ENCODE measurements at regions not wholly inside any gene's neighbourhood (a gene's known extent, or its start where the extent isn't known, plus 50 kb on each side); places are given as distances from the start of the nearest gene placed in this dataset.

DNA sequence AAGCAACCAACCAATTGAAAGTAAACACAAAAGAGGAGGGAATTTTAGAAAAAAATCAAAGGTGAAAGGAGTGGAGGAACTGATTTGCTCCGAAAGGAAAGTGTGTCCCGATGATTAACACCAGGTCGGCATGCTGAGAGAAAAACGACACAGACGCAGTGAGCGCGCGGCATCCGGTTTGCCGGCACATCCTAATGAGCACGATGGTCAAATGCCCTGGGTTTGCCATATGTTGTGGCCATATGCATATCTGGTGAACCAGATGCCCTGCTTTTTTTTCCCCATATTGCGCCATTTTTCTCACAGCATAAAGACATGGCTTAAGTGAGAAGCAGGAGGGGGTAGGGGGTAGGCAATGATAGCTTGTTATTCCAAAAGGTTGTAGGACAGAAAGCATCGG, 626.7 kb downstream of the BCL11A start:
- Histone ChIP-seq H3K36me3 (ENCODE audit: control insufficient read depth, low read depth, low read length) (no peaks in the 10 kb centered on the region), H3K4me3 (ENCODE audit: low read length) (no peak overlapping the region), H3K27ac (ENCODE audit: low read length) (no peak overlapping the region), H3K9ac (ENCODE audit: low read length) (no peak overlapping the region), H3K4me1 (ENCODE audit: control insufficient read depth, low read depth, low read length) (no peaks in the 10 kb centered on the region), H3K9me3 (ENCODE audit: control insufficient read depth, low read depth, low read length) (no peaks in the 10 kb centered on the region), H3K27me3 (ENCODE audit: control insufficient read depth, insufficient read depth, low read length) (no peaks in the 10 kb centered on the region)

GRCh38 chr2:59925321-59925720, 628.1 kb downstream of the BCL11A start:
- Histone ChIP-seq H3K4me1 (ENCODE audit: control insufficient read depth, low read depth, low read length) (no peaks in the 10 kb centered on the region), H3K9ac (ENCODE audit: low read length) (no peak overlapping the region), H3K36me3 (ENCODE audit: control insufficient read depth, low read depth, low read length) (no peaks in the 10 kb centered on the region), H3K27ac (ENCODE audit: low read length) (no peak overlapping the region), H3K9me3 (ENCODE audit: control insufficient read depth, low read depth, low read length) (no peaks in the 10 kb centered on the region), H3K4me3 (ENCODE audit: low read length) (no peak overlapping the region), H3K27me3 (ENCODE audit: control insufficient read depth, insufficient read depth, low read length) (no peaks in the 10 kb centered on the region)

DNA sequence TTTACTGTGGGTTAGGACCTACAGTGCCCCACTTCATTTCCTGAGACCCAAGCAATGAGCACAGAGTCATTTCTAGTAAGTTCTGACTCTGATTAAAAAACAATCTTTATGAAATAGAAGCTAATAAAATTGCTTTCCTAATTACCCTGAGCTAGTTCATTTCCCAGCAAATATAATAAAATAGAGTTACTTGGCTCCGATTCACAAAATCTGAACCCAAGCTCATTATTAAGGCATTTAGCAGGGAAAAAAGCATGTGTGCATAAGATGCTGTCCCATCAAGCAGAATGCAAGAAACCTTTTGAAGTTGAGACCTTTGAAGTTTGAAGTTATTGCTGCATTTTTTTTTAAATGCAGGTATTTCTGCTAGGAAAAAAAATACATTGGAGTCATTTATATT, 629.1 kb downstream of the BCL11A start:
- Histone ChIP-seq H3K9ac (ENCODE audit: low read length) (no peak overlapping the region), H3K9me3 (ENCODE audit: control insufficient read depth, low read depth, low read length) (no peaks in the 10 kb centered on the region), H3K27ac (ENCODE audit: low read length) (no peak overlapping the region), H3K36me3 (ENCODE audit: control insufficient read depth, low read depth, low read length) (no peaks in the 10 kb centered on the region), H3K4me3 (ENCODE audit: low read length) (no peak overlapping the region), H3K27me3 (ENCODE audit: control insufficient read depth, insufficient read depth, low read length) (no peaks in the 10 kb centered on the region), H3K4me1 (ENCODE audit: control insufficient read depth, low read depth, low read length) (no peaks in the 10 kb centered on the region)

DNA sequence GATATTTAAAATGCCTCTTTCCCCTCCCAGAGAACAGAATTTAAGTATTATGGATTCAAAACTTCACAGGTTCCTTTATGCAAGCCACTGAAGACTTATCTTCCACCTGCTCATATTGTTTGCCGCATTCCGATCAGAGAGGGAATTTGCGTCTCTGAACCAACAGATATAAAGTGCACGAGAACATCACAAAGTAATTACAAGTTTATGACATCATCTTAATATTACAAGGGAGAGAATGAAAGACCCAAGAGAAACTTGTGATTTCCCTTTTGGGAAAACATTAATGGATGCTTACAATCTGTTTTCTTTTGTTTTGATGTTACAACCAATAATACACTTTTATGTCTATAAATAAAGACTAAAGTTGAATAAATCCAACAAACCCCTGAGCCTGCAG, 631.0 kb downstream of the BCL11A start:
- Histone ChIP-seq H3K9me3 (ENCODE audit: control insufficient read depth, low read depth, low read length) (no peaks in the 10 kb centered on the region), H3K9ac (ENCODE audit: low read length) (no peak overlapping the region), H3K36me3 (ENCODE audit: control insufficient read depth, low read depth, low read length) (no peaks in the 10 kb centered on the region), H3K27ac (ENCODE audit: low read length) (no peak overlapping the region), H3K4me3 (ENCODE audit: low read length) (no peak overlapping the region), H3K27me3 (ENCODE audit: control insufficient read depth, insufficient read depth, low read length) (no peaks in the 10 kb centered on the region), H3K4me1 (ENCODE audit: control insufficient read depth, low read depth, low read length) (peaks cover 4% of the 10 kb centered on the region)

DNA sequence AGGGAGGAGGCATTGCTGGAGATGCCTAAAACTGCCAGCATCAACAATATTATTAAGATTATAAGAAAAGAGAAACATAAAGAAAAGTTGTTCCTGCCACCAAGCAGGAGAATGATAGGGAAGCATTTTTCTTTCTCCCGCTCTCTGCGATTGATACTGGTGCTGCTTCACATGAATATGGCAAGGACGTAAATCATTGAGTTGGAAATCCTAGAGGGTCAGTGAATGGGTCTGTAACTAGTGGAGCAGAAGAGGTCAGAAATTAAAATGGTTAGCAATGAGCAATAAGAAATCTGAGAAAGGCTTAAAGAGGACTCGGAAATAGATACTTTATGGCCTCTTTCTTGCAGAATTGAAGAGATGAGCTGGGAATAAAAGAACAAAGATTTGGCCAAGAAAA, 631.7 kb downstream of the BCL11A start:
- Histone ChIP-seq H3K9me3 (ENCODE audit: control insufficient read depth, low read depth, low read length) (no peaks in the 10 kb centered on the region), H3K27ac (ENCODE audit: low read length) (no peak overlapping the region), H3K36me3 (ENCODE audit: control insufficient read depth, low read depth, low read length) (no peaks in the 10 kb centered on the region), H3K4me3 (ENCODE audit: low read length) (no peak overlapping the region), H3K27me3 (ENCODE audit: control insufficient read depth, insufficient read depth, low read length) (no peaks in the 10 kb centered on the region), H3K4me1 (ENCODE audit: control insufficient read depth, low read depth, low read length) (peaks cover 4% of the 10 kb centered on the region), H3K9ac (ENCODE audit: low read length) (no peak overlapping the region)

DNA sequence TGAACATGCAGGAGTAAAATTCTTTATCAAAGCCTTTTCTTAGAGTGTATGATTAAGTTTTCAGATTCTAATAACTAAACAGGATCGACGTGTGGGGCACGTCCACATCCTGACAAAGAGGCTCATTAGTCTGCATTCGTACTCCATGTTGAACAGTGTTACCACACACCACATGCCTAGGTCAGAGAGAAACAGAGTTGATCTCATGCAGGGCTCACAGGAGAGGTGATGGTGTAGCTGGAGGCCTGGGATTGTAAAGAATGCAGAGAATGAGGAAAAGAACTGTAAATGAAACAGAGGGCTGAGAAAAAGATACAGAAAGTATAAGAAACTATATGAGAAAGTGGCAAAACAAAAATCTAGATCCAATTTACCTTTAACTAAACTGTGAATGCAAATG, 632.5 kb downstream of the BCL11A start:
- Histone ChIP-seq H3K4me1 (ENCODE audit: control insufficient read depth, low read depth, low read length) (peaks cover 4% of the 10 kb centered on the region), H3K9ac (ENCODE audit: low read length) (no peak overlapping the region), H3K27ac (ENCODE audit: low read length) (no peak overlapping the region), H3K9me3 (ENCODE audit: control insufficient read depth, low read depth, low read length) (no peaks in the 10 kb centered on the region), H3K36me3 (ENCODE audit: control insufficient read depth, low read depth, low read length) (no peaks in the 10 kb centered on the region), H3K4me3 (ENCODE audit: low read length) (no peak overlapping the region), H3K27me3 (ENCODE audit: control insufficient read depth, insufficient read depth, low read length) (no peaks in the 10 kb centered on the region)

GRCh38 chr2:59920307-59920706, 633.1 kb downstream of the BCL11A start:
- no peaks in the 10 kb centered on the region for H3K27me3 ChIP-seq (ENCODE audit: control insufficient read depth, insufficient read depth, low read length)
- H3K36me3 ChIP-seq (ENCODE audit: control insufficient read depth, low read depth, low read length), result no peaks in the 10 kb centered on the region
- H3K4me3 ChIP-seq (ENCODE audit: low read length), result no peak overlapping the region
- H3K4me1 ChIP-seq (ENCODE audit: control insufficient read depth, low read depth, low read length), result peaks cover 4% of the 10 kb centered on the region
- H3K27ac ChIP-seq (ENCODE audit: low read length), result no peak overlapping the region
- no peak overlapping the region for H3K9ac ChIP-seq (ENCODE audit: low read length)
- H3K9me3 ChIP-seq (ENCODE audit: control insufficient read depth, low read depth, low read length), result no peaks in the 10 kb centered on the region

DNA sequence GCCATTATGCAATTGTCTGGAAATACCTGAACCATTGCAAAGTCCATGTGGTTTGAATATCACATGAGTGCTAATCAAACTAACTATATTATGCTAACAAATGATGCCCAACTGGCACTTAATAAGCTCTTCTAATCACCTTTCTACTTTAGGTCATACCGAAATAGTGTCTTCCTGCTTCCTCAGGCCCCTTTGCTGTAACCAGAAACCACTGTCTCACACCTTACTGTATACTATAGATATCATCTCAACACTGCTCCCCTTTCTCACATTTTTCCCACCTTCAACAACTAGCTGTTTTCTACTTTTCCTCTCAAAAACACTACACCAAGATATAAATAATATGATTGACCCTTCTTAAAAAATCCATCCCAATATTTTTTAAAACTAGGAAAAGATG, 633.9 kb downstream of the BCL11A start:
- Histone ChIP-seq H3K36me3 (ENCODE audit: control insufficient read depth, low read depth, low read length) (no peaks in the 10 kb centered on the region), H3K27ac (ENCODE audit: low read length) (no peak overlapping the region), H3K9me3 (ENCODE audit: control insufficient read depth, low read depth, low read length) (no peaks in the 10 kb centered on the region), H3K27me3 (ENCODE audit: control insufficient read depth, insufficient read depth, low read length) (no peaks in the 10 kb centered on the region), H3K9ac (ENCODE audit: low read length) (no peak overlapping the region), H3K4me1 (ENCODE audit: control insufficient read depth, low read depth, low read length) (peaks cover 4% of the 10 kb centered on the region), H3K4me3 (ENCODE audit: low read length) (no peak overlapping the region)

GRCh38 chr2:59912042-59912441, 641.4 kb downstream of the BCL11A start:
- Histone ChIP-seq H3K9ac (ENCODE audit: low read length) (no peak overlapping the region), H3K27me3 (ENCODE audit: control insufficient read depth, insufficient read depth, low read length) (no peaks in the 10 kb centered on the region), H3K9me3 (ENCODE audit: control insufficient read depth, low read depth, low read length) (no peaks in the 10 kb centered on the region), H3K27ac (ENCODE audit: low read length) (no peak overlapping the region), H3K4me1 (ENCODE audit: control insufficient read depth, low read depth, low read length) (peaks cover 6% of the 10 kb centered on the region), H3K4me3 (ENCODE audit: low read length) (no peak overlapping the region), H3K36me3 (ENCODE audit: control insufficient read depth, low read depth, low read length) (no peaks in the 10 kb centered on the region)

- no peak overlapping the region for H3K4me3 ChIP-seq (ENCODE audit: low read length)
- H3K9ac ChIP-seq (ENCODE audit: low read length), result no peak overlapping the region
- no peaks in the 10 kb centered on the region for H3K36me3 ChIP-seq (ENCODE audit: control insufficient read depth, low read depth, low read length)
- no peaks in the 10 kb centered on the region for H3K27me3 ChIP-seq (ENCODE audit: control insufficient read depth, insufficient read depth, low read length)
- H3K27ac ChIP-seq (ENCODE audit: low read length), result no peak overlapping the region
- no peaks in the 10 kb centered on the region for H3K9me3 ChIP-seq (ENCODE audit: control insufficient read depth, low read depth, low read length)
- H3K4me1 ChIP-seq (ENCODE audit: control insufficient read depth, low read depth, low read length), result peaks cover 6% of the 10 kb centered on the region
Observed at GRCh38 chr2:59910166-59910565, 643.3 kb downstream of the BCL11A start.

DNA sequence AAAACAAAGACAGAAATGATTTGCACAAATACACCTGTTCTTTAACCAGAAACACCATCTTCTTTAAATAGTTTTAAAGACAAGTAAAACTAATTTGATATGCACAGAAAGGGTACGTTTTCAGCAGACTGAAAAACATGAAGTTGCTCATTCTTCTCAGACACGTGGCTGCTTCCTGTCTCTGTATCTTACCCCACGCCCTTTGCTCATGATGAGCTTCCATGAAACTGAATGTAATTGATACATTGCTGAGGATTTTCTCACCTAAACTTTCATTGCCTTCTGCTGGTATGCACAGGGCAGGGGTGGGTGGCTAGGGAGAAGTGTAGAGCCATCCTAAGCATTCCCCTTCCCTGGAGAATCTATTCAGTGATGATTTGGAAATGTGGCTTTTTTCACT, 644.3 kb downstream of the BCL11A start:
- H3K9me3 ChIP-seq (ENCODE audit: control insufficient read depth, low read depth, low read length), result no peaks in the 10 kb centered on the region
- H3K27ac ChIP-seq (ENCODE audit: low read length), result no peak overlapping the region
- H3K36me3 ChIP-seq (ENCODE audit: control insufficient read depth, low read depth, low read length), result no peaks in the 10 kb centered on the region
- H3K4me3 ChIP-seq (ENCODE audit: low read length), result no peak overlapping the region
- no peaks in the 10 kb centered on the region for H3K27me3 ChIP-seq (ENCODE audit: control insufficient read depth, insufficient read depth, low read length)
- peaks cover 6% of the 10 kb centered on the region for H3K4me1 ChIP-seq (ENCODE audit: control insufficient read depth, low read depth, low read length)
- no peak overlapping the region for H3K9ac ChIP-seq (ENCODE audit: low read length)

GRCh38 chr2:59905731-59906130, 647.7 kb downstream of the BCL11A start:
- H3K27me3 ChIP-seq (ENCODE audit: control insufficient read depth, insufficient read depth, low read length), result no peaks in the 10 kb centered on the region
- no peaks in the 10 kb centered on the region for H3K4me1 ChIP-seq (ENCODE audit: control insufficient read depth, low read depth, low read length)
- no peak overlapping the region for H3K9ac ChIP-seq (ENCODE audit: low read length)
- H3K4me3 ChIP-seq (ENCODE audit: low read length), result no peak overlapping the region
- no peaks in the 10 kb centered on the region for H3K36me3 ChIP-seq (ENCODE audit: control insufficient read depth, low read depth, low read length)
- no peaks in the 10 kb centered on the region for H3K9me3 ChIP-seq (ENCODE audit: control insufficient read depth, low read depth, low read length)
- no peak overlapping the region for H3K27ac ChIP-seq (ENCODE audit: low read length)

All from iPS-18a (cell line).